GM21526 (cell line): ENCODE measurements at regions not wholly inside any gene's neighbourhood (a gene's known extent, or its start where the extent isn't known, plus 50 kb on each side); places are given as distances from the start of the nearest gene placed in this dataset.

ENCODE experiments used
- ATAC-seq: cut with Tn5 transposase; IDR thresholded peaks from one replicate; pipeline ENCODE4 v1.9.1; 2021; ENCODE audit warnings: moderate library complexity; ENCODE audit not compliant: unreplicated experiment, low FRiP score

- no peak for ATAC-seq
Observed at GRCh38 chr10:2487921-2488320, 579.4 kb upstream of the PFKP start.

GRCh38 chr10:2478656-2479055 is 588.7 kb upstream of the PFKP start:
- no peak for ATAC-seq

GRCh38 chr10:2476812-2477553 is 590.4 kb upstream of the PFKP start:
- ATAC-seq: no peak

- ATAC-seq: no peak
Observed at GRCh38 chr10:2476218-2476811, 591.0 kb upstream of the PFKP start.

GRCh38 chr10:2475711-2476217 is 591.6 kb upstream of the PFKP start:
- no peak for ATAC-seq

- ATAC-seq: no peak
Observed at GRCh38 chr10:2471811-2472210, 595.5 kb upstream of the PFKP start.

- no peak for ATAC-seq
Observed at GRCh38 chr10:2469802-2470201, 597.5 kb upstream of the PFKP start.

GRCh38 chr10:2464483-2464882 is 602.9 kb upstream of the PFKP start:
- ATAC-seq: no peak

- no peak for ATAC-seq
Observed at GRCh38 chr10:2463316-2463715, 604.0 kb upstream of the PFKP start.

- no peak for ATAC-seq
Observed at GRCh38 chr10:2462581-2462980, 604.8 kb upstream of the PFKP start.

- no peak for ATAC-seq
Observed at GRCh38 chr10:2460812-2461211, 606.5 kb upstream of the PFKP start.

- ATAC-seq: no peak
Observed at GRCh38 chr10:2459713-2460112, 607.6 kb upstream of the PFKP start.

- no peak for ATAC-seq
Observed at GRCh38 chr10:2456834-2457233, 610.5 kb upstream of the PFKP start.

GRCh38 chr10:2445370-2445769 is 622.0 kb upstream of the PFKP start:
- no peak for ATAC-seq

GRCh38 chr10:2439983-2440382 is 627.4 kb upstream of the PFKP start:
- no peak for ATAC-seq

GRCh38 chr10:2439000-2439399 is 628.3 kb upstream of the PFKP start:
- ATAC-seq: no peak

- no peak for ATAC-seq
Observed at GRCh38 chr10:2438248-2438939, 629.0 kb upstream of the PFKP start.

GRCh38 chr10:2436933-2437332 is 630.4 kb upstream of the PFKP start:
- no peak for ATAC-seq

GRCh38 chr10:2431961-2432360 is 635.4 kb upstream of the PFKP start:
- ATAC-seq: no peak

GRCh38 chr10:2427412-2427811 is 639.9 kb upstream of the PFKP start:
- no peak for ATAC-seq

- ATAC-seq: no peak
Observed at GRCh38 chr10:2425320-2425719, 642.0 kb upstream of the PFKP start.

- ATAC-seq: no peak
Observed at GRCh38 chr10:2414562-2414961, 652.8 kb upstream of the PFKP start.
